GM21576 (cell line): ENCODE measurements at regions not wholly inside any gene's neighbourhood (a gene's known extent, or its start where the extent isn't known, plus 50 kb on each side); places are given as distances from the start of the nearest gene placed in this dataset.
"Not testable (repeated sequence)": the region's sequence is repeated elsewhere in the genome, so short reads cannot be mapped to it uniquely, and the experiment has no call there.

ENCODE experiments used
- ATAC-seq: cut with Tn5 transposase; IDR thresholded peaks from one replicate; pipeline ENCODE4 v1.9.1; 2021; ENCODE audit warnings: mild to moderate bottlenecking, moderate library complexity; ENCODE audit not compliant: unreplicated experiment

DNA sequence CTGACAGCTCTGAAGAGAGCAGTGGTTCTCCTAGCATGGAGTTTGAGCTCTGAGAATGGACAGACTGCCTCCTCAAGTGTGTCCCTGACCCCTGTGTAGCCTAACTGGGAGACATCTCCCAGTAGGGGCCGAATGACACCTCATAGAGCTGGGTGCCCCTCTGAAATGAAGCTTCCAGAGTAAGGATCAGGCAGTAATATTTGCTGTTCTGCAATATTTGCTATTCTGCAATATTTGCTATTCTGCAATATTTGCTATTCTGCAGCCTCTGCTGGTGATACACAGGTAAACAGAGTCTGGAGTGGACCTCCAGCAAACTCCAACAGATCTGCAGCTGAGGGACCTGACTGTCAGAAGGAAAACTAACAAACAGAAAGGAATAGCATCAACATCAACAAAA lies 105.5 kb downstream of the BUD13 start:
- not testable (repeated sequence) for ATAC-seq

DNA sequence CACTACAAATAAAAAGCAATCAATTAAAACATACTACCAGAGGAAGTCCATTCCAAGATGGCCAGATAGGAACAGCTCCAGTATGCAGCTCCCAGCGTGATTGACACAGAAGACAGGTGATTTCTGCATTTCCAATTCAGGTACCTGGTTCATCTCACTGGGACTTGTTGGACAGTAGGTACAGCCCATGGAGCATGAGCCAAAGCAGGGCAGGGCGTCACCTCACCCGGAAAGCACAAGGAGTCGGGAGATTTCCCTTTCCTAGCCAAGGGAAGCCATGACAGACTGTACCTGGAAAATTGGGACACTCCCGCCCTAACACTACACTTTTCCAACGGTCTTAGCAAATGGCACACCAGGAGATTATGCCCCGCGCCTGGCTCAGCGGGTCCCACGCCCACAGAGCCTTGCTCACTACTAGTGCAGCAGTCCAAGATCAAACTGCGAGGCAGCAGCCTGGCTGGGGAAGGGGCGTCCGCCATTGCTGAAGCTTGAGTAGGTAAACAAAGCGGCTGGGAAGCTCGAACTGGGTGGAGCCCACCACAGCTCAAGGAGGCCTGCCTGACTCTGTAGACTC lies 106.0 kb downstream of the BUD13 start:
- ATAC-seq: not testable (repeated sequence)

DNA sequence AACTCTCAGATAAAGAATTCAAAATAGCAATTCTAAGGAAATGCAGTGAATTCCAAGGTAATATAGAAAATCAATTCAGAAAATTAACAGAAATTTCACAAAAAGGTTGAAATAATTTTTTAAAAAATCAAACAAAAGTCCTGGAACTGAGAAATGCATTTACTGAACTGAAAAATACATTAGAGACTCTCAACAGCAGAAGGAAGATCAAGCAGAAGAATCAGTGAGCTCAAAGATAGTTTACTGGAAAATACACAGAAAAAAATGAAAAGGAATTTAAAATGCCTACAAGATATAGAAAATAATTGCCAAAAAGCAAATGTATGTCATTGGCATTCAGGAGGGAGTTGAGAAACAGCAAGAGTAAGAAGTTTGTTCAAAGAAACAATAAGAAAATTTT lies 107.3 kb downstream of the BUD13 start:
- ATAC-seq: no peak

DNA sequence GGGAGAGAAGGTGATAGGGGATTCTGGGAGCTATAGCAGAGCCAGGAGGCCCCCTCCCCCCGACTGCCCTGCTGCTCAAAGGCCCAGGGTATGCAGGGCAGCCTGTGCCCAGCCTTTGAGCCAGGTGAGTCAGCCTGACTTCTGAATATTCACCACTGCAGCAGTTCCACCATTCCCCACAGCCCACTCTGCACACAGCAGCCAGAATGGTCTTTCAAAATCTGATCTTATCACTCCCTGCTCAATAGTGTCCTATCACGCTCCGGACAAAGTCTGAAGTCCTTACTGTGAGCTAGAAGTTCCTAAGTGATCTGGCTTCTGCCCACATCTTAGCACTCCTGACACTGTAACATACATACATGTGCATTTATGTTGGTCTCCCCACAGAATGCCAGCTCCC lies 111.7 kb downstream of the BUD13 start:
- ATAC-seq: no peak

DNA sequence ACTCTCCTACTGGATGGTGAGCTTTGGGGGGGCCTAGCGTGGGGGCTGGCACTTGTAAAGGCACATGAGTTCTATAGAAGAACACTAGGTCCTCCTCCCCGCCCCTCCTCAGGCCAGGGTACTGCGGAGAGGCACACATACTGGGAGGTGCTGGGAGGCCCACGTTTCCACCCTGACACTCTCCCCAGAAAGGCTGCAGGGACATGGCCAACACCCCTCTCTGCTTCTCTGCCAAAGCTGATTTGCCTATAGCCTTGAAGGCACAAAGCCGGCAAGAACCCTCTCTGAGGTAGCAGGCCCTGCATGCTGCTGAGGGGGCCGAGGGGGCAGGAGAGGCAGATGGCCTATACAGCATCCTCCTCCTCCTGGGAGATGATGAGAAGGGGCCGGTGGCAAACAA lies 112.8 kb downstream of the BUD13 start:
- no peak for ATAC-seq

DNA sequence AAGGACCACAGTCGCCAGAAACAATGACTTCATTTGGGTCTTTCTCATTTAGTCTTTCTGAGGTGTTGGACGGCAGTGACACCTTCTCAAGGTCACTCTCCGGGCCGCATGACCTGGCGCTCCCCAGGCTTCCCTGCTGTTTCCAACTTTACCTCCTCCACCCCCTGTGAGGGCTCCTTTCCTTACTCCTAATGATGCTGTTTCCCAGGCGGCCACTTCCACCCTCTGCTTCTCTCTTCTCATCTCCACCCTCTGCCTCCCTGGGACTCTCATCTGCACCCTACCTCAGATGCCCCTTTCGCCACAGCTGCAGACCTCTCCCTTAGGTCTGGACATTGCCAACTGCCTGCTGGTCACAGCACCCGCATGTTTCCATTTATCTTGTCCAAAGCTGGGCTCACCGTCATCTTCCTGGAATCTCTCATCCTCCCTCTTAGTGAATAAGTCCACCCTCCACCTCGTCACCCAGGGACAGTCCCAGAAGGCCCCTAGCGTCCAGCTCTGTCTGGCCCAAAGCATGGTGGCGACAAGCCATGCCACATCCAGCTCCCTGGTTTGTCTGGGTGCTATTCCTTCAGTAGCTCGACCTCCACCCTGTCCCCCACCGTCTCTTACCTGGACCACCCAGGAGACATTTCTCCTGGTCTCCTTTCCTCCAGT lies 113.8 kb downstream of the BUD13 start:
- no peak for ATAC-seq

DNA sequence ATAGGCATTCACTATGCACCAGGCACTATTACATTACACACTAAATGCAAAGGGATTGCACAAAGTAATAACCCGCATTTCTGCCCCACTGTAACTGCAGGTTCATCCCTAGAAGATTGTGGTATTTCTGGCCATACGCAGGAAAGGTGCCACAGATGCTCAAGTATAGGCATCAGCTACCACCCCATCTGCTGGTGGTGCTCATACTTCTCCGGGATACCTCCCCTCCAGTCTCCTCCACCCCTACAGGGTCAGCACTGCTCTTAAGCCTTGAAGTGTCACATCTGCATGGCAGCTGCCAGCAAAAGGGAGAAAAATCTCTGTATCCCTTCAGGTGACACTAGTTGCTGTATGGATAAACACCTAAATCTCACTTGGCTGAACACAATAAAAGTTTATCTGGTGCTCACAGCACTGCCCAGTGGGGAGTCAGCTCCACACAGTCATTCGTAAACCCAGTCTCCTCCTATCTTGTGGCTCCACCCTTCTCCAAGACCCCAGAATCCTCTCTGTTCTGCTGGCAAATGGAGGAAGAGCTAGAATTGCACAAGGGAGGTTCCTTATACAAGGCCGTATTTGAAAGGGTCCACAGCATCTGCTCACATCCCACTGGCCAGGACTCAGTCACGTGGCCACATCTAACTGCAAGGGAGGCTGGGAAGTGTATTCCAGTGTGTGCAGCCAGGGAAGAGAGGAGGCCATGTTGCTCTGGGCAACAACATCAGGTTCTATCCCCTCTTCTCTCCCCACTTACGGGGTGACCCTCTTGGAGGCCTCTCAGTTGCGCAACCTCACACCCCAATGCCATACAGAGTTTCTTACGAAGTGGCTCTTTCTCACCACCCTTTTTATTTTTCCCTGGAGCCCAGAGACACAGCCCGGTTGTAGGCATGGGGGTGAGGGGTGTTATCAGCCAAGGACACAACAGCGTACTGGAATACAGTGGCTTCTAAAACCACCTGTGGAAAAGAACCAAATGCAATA lies 114.7 kb downstream of the BUD13 start:
- ATAC-seq: no peak

DNA sequence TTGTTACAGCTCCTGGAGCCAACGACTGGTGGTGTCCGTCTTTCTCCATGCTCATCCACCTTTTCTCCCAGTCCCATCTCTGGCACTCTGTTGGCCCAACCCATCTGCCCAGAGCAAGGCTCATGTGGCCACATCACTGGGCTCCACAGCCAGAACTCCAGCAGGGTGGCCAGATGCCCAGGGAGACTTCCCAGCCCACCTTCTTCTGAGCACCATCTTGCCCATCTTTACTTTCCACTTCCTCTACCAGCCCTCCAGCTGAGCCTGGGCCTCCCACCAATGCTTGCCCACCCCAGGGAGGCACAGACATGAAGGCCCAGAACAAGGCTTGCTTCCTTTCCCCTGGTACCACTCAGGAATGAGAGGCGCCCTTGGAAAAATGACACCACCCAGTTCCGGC lies 116.8 kb downstream of the BUD13 start:
- ATAC-seq: no peak

DNA sequence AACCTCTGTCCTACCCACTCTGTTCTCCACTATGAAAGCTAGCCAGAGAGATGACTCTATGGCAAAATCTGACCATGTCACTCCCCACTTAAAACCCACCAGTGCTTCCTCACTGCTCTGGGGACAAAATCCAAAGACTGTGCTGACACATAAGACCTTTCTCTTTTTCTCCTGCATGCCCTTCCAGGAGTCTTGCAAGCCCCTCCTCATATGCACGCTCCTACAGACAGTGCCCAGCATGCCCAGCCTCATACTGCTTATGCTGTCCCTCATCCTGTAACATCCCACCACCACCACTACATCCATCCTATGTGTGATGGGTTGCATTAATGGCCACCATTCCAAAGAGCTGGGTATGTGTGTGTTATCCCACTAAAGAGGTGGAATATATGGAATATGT lies 118.3 kb downstream of the BUD13 start:
- no peak for ATAC-seq

DNA sequence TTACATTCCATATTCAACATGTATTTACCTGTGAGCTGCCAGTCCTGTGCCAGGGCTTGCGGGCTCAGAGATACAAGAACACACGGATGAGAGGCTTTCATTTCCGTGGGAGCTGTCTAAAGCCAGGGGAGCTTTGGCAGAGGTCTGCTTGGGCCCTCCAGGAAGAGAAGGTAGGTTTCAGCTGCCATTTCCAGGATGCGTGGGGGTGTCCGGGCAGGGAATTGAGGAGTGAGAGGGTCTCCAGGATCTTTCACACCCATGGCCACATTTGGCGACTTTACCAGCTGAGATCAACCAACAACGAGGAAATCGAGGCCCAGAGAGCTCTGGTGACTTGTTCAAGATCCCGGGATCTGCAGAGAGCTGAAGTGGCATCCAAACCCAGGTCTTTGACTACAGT lies 119.6 kb downstream of the BUD13 start:
- no peak for ATAC-seq

DNA sequence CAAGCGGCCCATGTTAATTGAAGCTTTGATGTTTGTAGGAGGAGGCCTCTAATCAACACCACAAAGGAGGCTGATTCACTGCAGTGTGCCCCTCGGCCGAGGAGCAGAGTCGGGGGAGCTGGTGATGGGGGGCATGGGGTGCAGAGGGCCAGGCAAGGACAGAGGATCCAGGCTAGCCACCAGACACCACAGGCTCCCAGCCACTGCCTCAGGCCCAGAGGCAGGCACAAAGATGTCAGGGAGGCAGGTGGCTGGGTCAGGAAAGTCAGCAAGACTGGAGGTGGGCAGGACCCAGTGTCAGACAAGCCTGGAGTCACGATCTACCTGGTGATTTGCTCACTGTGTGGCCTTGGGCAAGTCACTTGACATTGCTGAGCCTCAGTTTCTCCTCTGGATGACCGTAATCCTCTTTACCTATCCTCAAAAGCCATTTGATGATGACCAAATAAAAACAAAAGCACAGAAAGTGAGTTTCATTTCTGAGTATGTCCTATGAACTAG lies 121.0 kb downstream of the BUD13 start:
- ATAC-seq: no peak

DNA sequence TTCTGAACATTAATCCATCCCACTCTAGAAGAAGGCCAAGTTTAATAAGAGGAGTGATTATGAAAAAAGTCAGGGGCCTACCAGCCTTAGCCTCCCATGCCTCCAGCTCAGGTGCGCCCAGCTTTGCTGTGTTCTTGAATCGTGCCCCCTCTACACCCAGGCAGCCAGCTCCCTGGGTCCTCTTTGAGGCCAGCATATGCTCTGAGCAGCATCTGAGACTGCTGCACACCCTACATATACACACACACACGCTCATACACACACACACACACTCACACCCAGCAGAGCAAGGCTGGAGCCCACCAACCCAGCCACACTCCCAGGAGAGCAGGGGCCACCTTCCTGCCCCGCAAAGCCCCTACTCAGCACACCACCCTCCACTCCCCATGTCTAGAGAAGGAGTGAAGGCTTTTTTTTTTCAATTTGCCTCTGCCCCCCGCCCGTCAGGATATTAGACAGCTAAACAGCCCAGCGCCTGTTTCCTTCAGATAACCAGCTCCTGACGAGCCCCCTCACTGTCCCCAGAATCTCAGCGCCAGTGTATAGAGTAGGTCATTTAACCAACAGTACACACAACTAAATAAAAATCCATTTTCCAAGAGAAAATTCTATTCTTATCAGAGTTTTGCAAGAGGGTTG lies 121.6 kb downstream of the BUD13 start:
- ATAC-seq: no peak

DNA sequence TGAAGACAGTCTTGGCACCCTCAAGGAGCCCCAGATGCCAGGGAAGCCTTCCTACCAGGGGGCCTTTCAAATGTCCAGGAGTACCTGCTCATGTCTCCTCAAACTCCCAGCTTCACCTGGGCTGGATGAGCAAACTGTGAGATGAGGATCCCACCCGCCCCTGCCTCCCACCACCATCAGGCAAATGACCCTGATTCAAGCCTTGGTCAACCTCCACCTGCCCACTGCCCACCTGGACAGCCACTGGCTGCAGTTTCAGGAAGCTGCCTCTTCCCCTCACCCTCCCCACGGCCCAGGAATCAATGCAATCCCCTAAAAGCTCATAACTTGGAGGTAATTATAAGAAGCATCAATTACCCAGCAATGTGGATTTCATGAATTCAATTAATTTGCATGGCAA lies 122.7 kb downstream of the BUD13 start:
- ATAC-seq: no peak

DNA sequence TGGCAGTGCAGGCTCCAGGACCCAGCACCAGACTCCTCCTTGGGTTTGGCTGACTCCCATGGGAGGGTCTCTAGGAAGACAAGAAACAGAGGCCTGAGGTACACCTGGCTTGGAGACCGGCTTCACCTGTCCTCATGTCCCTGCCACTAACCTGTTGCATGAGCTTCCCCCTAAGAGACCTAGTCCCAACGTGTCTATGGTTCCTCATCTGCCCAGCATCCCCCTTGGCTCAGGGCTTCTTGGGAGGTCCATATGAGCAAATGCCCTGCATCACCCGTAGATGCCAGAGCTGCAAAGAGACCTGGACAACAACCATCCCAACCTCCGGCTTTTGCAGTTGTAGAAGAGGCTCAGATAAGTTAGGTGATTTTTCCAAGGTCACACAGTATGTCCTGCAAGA lies 123.5 kb downstream of the BUD13 start:
- ATAC-seq: no peak

DNA sequence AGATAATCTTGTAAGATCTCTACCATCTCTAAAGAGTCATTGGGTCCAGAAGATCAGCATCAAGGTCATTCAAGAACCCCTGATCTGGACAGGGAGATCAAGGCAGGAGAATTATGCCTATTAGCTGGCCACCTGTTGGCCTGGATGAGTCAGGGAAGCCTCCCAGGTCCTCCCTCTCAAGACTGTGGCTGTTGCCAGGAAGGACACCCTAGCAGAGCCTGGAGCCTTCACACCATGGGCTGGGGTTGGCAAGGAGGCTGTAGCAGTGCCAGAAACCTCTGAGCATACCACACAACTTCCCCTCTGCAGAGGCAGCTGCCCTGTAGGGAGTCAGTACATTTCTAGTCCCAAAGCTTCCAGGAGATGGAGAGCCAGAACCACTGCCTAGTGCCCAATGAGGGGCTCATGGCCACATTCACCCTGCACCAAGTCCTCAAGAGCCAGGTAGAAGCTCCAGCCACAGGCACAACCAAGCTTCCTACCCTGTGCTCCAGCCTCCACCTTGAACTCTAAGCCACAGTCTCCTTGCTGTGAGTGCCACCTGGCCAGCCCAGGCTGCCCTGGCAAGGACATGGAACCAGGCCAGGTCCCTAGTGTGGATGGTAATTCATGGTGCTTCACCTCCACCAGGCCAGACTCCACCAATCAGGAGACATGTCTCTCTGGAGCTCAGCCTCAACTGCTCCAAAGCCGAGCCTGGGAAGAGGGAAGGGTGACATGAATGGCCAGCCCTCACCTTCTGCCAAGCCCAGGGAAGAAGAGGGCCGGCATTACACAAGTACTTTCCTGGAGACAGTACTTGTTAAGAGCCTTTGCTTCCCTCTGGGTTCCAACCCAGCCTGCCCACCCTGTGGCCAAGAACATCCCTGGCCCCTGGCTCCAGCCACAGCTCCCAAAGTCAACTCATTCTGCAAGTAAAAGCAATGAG lies 124.3 kb downstream of the BUD13 start:
- ATAC-seq: no peak

DNA sequence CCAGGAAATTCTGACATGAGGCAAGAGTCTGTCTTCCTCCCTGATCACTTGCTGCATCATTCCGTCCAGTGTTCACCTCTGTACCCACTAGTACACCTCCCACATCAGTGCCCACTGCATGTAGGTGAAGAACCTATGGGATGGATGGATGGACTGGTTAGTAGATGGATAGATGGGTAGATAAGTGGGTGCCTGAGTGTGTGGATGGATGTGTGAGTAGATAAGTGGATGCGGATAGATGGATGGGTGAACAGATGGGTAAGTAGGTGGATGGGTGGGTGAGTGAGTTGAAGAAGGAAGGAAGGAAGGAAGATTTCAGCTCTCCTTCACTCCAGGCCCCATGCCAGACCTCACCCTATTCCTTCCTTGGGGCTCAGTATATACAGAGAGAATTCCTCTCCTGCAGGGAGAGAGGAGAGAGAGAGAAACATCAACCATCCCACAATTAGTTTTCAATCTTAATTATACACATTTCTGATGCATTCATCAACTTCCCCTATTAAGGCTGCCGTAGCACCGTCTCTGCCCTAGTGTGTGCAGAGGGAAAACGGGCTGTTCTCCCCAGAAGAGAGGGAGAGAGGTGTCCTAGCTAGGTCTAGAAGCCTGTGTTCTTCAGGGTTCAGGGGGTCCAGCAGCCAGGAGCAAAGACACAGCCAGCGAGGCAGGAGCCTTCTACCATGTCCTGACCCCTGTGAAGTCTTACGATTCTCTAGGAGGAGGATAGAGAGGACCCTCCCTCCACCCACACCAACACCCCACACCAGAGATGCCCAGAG lies 125.3 kb downstream of the BUD13 start:
- no peak for ATAC-seq

DNA sequence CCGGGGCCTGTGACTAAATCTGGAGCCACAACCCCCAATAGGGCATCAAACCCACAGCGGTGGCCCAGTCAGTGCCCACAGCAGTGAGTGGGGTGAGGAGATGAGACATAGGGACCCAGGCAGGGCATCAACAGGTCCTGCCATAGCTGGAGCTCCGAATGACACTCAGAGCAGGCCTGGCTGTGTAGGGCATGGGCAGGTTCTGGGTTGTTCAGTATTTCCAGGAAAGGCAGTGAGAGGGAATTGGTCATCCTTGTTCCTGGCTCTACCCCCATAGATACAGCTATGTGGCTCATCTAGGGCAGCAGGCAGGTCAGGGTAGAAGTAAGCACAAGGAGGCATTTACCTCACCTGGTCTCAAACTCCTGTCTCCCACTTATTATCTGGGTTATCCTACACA lies 126.6 kb downstream of the BUD13 start:
- ATAC-seq: no peak

DNA sequence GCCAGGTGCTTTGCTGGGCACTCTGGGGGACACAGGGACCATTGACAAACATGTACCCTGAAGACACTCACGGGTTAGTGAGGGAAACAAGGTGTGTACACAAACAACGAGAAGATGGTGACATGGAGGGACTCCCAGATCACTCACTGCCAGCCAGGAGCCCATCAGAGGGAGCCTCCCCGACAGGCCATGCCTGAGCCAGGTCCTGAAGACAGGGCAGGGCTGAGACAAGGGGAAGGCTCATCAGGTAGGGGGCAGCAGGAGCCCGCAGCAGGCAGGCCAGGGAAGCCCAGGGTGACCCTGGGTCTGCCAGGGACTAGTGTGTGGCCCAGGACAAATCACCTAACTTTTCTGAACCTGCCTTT lies 127.9 kb downstream of the BUD13 start:
- no peak for ATAC-seq

DNA sequence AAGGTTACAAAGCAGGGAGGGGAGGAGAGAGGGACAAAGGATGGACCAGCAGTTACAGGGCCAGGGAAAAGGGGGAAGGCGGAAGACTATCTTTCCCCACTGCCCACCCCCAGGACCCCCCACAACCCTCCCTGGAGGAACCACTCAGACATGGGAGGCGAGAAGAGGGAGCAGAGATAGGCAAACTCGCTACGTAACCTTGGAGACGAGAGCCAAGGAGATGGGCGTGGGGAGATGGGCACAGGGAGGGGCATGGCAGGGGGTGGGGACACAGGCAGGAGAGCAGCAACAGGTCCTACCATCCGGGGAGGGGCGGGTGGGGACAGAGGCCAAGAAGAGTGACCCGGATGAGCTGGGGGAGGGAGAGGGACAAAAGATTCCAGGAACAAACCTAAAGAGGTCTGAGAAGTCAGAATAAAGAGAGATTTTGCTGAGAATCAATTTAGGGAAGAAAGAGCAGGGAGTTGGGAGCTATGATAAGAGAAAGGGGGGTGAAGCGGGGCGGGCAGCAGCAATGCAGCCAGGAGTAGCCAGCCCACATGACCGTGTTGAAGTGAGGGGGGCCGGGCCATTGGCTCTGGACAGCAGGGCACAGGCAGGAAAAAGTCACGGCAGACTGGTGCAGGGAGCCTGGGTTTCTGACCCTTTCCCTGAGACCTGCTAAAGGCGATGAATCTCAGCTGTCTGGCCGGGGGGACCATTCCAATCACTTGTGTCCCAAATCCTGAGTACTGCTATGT lies 128.4 kb downstream of the BUD13 start:
- no peak for ATAC-seq
